GM12892 (cell line): ENCODE measurements at regions not wholly inside any gene's neighbourhood (a gene's known extent, or its start where the extent isn't known, plus 50 kb on each side); places are given as distances from the start of the nearest gene placed in this dataset.

Source experiments
- POLR2A ChIP-seq: IDR thresholded peaks from 2 replicates; pipeline ENCODE4 v1.6.1; 2011; ENCODE audit warnings: low read depth, low read length, control low read depth
- POLR2AphosphoS5 ChIP-seq: IDR thresholded peaks from 2 replicates; pipeline ENCODE4 v1.6.1; 2011; ENCODE audit warnings: low read depth, low read length, control low read depth

- TF ChIP-seq POLR2A, result no peak
- TF ChIP-seq POLR2AphosphoS5, result no peak
Observed at GRCh38 chr10:118811675-118812392, 57.1 kb upstream of the CACUL1 start.
